GM12878 (cell line): ENCODE measurements at regions not wholly inside any gene's neighbourhood (a gene's known extent, or its start where the extent isn't known, plus 50 kb on each side); places are given as distances from the start of the nearest gene placed in this dataset.

ENCODE experiments used
- SMC3 ChIP-seq: IDR thresholded peaks from 2 replicates; pipeline ENCODE4 v1.6.1; 2011; ENCODE audit warnings: low read length, improper control_type of control experiment, borderline replicate concordance
- TF ChIP-seq, protein P1 (sequence below), 3 experiments: IDR thresholded peaks in 2 of 3; conservative IDR thresholded peaks in 1 of 3; 2 replicates each; pipeline ENCODE4 v1.5.1; 2011; ENCODE audit warnings: low read depth in 3 of 3, low read length in 3 of 3, mild to moderate bottlenecking in 3 of 3, control low read depth in 2 of 3, moderate library complexity in 2 of 3, inconsistent platforms in 1 of 3, mixed read lengths in 1 of 3; ENCODE audit not compliant: control insufficient read depth in 2 of 3, insufficient read depth in 1 of 3; ENCODE audit errors: extremely low read depth in 1 of 3
- TF ChIP-seq, protein P2 (sequence below): IDR thresholded peaks from 2 replicates; pipeline ENCODE4 v1.6.1; 2011; ENCODE audit warnings: mild to moderate bottlenecking, low read depth, low read length, moderate library complexity; ENCODE audit not compliant: insufficient replicate concordance

- TF ChIP-seq, protein P1, sequence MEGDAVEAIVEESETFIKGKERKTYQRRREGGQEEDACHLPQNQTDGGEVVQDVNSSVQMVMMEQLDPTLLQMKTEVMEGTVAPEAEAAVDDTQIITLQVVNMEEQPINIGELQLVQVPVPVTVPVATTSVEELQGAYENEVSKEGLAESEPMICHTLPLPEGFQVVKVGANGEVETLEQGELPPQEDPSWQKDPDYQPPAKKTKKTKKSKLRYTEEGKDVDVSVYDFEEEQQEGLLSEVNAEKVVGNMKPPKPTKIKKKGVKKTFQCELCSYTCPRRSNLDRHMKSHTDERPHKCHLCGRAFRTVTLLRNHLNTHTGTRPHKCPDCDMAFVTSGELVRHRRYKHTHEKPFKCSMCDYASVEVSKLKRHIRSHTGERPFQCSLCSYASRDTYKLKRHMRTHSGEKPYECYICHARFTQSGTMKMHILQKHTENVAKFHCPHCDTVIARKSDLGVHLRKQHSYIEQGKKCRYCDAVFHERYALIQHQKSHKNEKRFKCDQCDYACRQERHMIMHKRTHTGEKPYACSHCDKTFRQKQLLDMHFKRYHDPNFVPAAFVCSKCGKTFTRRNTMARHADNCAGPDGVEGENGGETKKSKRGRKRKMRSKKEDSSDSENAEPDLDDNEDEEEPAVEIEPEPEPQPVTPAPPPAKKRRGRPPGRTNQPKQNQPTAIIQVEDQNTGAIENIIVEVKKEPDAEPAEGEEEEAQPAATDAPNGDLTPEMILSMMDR (IDR thresholded peaks at IDR 0.05 in 2 of 3, conservative IDR thresholded peaks at IDR 0.05 in 1 of 3; ENCODE audit: control insufficient read depth in 2 of 3, extremely low read depth in 1 of 3, insufficient read depth in 1 of 3, low read depth in 3 of 3, low read length in 3 of 3) = no peak
- TF ChIP-seq, protein P2, sequence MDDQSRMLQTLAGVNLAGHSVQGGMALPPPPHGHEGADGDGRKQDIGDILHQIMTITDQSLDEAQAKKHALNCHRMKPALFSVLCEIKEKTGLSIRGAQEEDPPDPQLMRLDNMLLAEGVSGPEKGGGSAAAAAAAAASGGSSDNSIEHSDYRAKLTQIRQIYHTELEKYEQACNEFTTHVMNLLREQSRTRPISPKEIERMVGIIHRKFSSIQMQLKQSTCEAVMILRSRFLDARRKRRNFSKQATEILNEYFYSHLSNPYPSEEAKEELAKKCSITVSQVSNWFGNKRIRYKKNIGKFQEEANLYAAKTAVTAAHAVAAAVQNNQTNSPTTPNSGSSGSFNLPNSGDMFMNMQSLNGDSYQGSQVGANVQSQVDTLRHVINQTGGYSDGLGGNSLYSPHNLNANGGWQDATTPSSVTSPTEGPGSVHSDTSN = no peak
- no peak for TF ChIP-seq SMC3
These were observed 574.7 kb upstream of the PLXNA2 start for GRCh38 chr1:208818770-208819445.
